ENCODE measurements at regions not wholly inside any gene's neighbourhood (a gene's known extent, or its start where the extent isn't known, plus 50 kb on each side); places are given as distances from the start of the nearest gene placed in this dataset.

GRCh38 chr22:23513133-23513532, 67.0 kb downstream of the IGLL1 start:
- WGBS = 88% methylated on average over 15 of the region's 15 CpGs
- no peak overlapping the region for H3K4me3 ChIP-seq (ENCODE audit: low read length)
- H3K36me3 ChIP-seq (ENCODE audit: insufficient read depth, low read length) = no peaks in the 10 kb centered on the region
- H3K9me3 ChIP-seq (ENCODE audit: insufficient read depth, low read depth, low read length) = no peaks in the 10 kb centered on the region
- peaks cover 12% of the 10 kb centered on the region; the same call in 1 of the 2 replicates for H3K27me3 ChIP-seq (ENCODE audit: insufficient read depth, low read length)
- H3K9ac ChIP-seq (ENCODE audit: low read depth, low read length) = no peak overlapping the region
- H3K27ac ChIP-seq (ENCODE audit: low read depth, low read length) = no peak overlapping the region
- H3K4me1 ChIP-seq (ENCODE audit: insufficient read depth, low read length) = no peaks in the 10 kb centered on the region

DNA sequence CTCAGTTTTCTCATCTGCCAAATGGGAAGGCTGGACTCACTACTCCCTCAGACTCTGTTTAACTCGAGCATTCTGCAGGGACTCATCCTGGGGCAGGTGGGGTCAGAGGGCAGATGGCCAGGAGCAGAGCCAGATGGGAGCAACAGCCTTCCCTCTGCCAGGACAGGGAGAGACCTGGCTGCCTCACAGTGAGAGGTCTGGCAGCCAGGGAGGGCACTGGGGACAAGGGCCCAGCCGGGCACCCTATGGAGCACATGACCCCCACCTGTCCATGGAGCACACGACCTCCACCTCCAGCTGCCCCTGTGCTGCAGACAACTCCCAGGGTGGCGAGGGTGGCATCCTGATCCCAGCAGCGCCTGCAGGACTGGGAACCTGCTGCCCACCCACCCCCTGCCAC, 67.4 kb downstream of the IGLL1 start:
- H3K27me3 ChIP-seq (ENCODE audit: insufficient read depth, low read length) = peaks cover 12% of the 10 kb centered on the region; the same call in 1 of the 2 replicates
- H3K4me1 ChIP-seq (ENCODE audit: insufficient read depth, low read length) = no peaks in the 10 kb centered on the region
- H3K9me3 ChIP-seq (ENCODE audit: insufficient read depth, low read depth, low read length) = no peaks in the 10 kb centered on the region
- 87% methylated on average over 5 of the region's 5 CpGs for WGBS
- H3K9ac ChIP-seq (ENCODE audit: low read depth, low read length) = no peak overlapping the region
- no peak overlapping the region for H3K4me3 ChIP-seq (ENCODE audit: low read length)
- no peaks in the 10 kb centered on the region for H3K36me3 ChIP-seq (ENCODE audit: insufficient read depth, low read length)
- no peak overlapping the region for H3K27ac ChIP-seq (ENCODE audit: low read depth, low read length)

DNA sequence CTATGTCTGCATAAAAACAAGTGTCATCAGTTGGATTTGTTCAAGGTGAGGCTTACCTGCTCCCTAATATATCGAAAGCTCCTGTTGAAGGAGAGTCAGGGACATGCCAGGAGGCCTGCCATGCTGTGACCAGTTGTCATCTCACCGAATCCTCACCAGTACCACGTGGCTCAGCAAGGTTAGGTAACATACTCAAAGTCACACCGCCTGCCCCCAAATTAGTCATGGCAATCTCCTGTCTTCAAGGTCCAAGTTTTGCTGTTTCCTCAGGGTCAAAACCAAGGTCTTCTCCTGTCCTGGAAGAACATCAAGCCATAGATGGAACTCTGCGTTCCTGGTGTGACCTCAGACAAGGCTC, 67.8 kb downstream of the IGLL1 start:
- H3K27me3 ChIP-seq (ENCODE audit: insufficient read depth, low read length) = peaks cover 12% of the 10 kb centered on the region; the same call in 1 of the 2 replicates
- H3K9ac ChIP-seq (ENCODE audit: low read depth, low read length) = no peak overlapping the region
- no peaks in the 10 kb centered on the region for H3K4me1 ChIP-seq (ENCODE audit: insufficient read depth, low read length)
- WGBS = 91% methylated on average over 5 of the region's 5 CpGs
- H3K36me3 ChIP-seq (ENCODE audit: insufficient read depth, low read length) = no peaks in the 10 kb centered on the region
- H3K9me3 ChIP-seq (ENCODE audit: insufficient read depth, low read depth, low read length) = no peaks in the 10 kb centered on the region
- no peak overlapping the region for H3K27ac ChIP-seq (ENCODE audit: low read depth, low read length)
- no peak overlapping the region for H3K4me3 ChIP-seq (ENCODE audit: low read length)

GRCh38 chr22:23511627-23512347, 68.3 kb downstream of the IGLL1 start:
- no peak overlapping the region for H3K9ac ChIP-seq (ENCODE audit: low read depth, low read length)
- no peaks in the 10 kb centered on the region for H3K36me3 ChIP-seq (ENCODE audit: insufficient read depth, low read length)
- no peaks in the 10 kb centered on the region for H3K9me3 ChIP-seq (ENCODE audit: insufficient read depth, low read depth, low read length)
- H3K4me1 ChIP-seq (ENCODE audit: insufficient read depth, low read length) = no peaks in the 10 kb centered on the region
- H3K27me3 ChIP-seq (ENCODE audit: insufficient read depth, low read length) = peaks cover 12% of the 10 kb centered on the region; the same call in 1 of the 2 replicates
- H3K4me3 ChIP-seq (ENCODE audit: low read length) = no peak overlapping the region
- WGBS = 85% methylated on average over 18 of the region's 19 CpGs
- no peak overlapping the region for H3K27ac ChIP-seq (ENCODE audit: low read depth, low read length)

DNA sequence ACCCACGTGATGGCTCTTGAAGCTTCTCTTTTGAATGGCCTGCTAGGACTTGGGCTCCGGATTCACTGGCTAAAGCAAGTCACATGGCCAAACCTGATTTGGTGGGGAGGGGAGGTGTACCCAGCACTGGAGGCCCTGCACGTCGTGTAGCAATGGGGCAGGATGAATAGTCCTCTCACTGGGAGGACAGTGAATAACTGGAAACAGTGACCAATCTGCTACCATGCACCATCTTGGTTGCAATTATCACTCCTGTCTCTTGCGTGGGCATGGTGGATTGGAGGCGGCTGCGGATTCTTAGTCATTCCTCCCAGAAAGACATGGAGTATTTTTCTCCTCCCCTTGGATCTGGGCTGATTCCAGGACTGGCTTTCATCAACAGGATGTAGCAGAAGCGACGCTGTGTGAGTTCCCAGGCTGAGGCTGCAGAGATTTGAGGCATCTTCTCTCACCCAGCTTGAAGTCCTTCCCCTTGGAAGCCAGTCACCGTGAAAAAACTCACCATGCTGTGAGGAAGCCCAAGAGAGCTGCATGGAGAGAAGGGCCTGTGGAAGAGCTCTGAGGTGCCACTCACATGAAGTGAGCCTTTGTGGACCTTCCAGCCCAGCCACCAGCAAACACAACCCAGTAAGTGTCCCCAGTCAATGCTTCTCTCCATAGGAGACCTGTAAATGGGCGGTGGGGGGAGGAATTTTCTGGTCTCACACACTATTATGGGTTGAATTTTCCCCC, 70.4 kb downstream of the IGLL1 start:
- WGBS = 67% methylated on average over 10 of the region's 11 CpGs
- no peaks in the 10 kb centered on the region for H3K9me3 ChIP-seq (ENCODE audit: insufficient read depth, low read depth, low read length)
- H3K4me1 ChIP-seq (ENCODE audit: insufficient read depth, low read length) = no peaks in the 10 kb centered on the region
- no peaks in the 10 kb centered on the region for H3K36me3 ChIP-seq (ENCODE audit: insufficient read depth, low read length)
- H3K27ac ChIP-seq (ENCODE audit: low read depth, low read length) = no peak overlapping the region
- no peak overlapping the region for H3K4me3 ChIP-seq (ENCODE audit: low read length)
- no peak overlapping the region for H3K9ac ChIP-seq (ENCODE audit: low read depth, low read length)
- H3K27me3 ChIP-seq (ENCODE audit: insufficient read depth, low read length) = peaks cover 12% of the 10 kb centered on the region; the same call in 1 of the 2 replicates

DNA sequence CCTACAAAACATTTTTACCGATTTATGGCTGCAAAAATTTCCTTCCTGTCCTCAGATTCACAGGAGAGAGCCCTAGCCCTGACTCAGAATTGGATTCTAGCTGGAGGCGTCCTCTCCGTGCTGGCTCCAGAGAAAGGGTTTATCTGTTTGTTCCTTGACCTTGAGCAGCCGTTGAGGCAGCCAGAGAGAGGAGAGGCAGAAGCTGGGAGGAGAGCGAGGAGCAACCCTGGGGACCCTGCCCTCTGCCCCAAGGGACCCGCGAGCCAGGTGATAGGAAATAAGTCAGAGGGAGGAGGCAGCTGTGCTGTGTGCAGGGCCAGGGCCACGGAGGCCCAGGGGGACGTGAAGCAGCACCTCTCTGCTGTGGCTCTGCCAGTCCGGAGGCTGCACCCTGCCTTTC, 75.6 kb downstream of the IGLL1 start:
- Histone ChIP-seq H3K36me3 (ENCODE audit: insufficient read depth, low read length) (no peaks in the 10 kb centered on the region), H3K4me1 (ENCODE audit: insufficient read depth, low read length) (no peaks in the 10 kb centered on the region), H3K27me3 (ENCODE audit: insufficient read depth, low read length) (peaks cover 5% of the 10 kb centered on the region; the same call in 1 of the 2 replicates), H3K9me3 (ENCODE audit: insufficient read depth, low read depth, low read length) (no peaks in the 10 kb centered on the region), H3K4me3 (ENCODE audit: low read length) (no peak overlapping the region), H3K9ac (ENCODE audit: low read depth, low read length) (no peak overlapping the region), H3K27ac (ENCODE audit: low read depth, low read length) (no peak overlapping the region)
- 83% methylated on average over 10 of the region's 10 CpGs for WGBS

GRCh38 chr22:23503736-23504440, 76.2 kb downstream of the IGLL1 start:
- Histone ChIP-seq H3K36me3 (ENCODE audit: insufficient read depth, low read length) (no peaks in the 10 kb centered on the region), H3K27ac (ENCODE audit: low read depth, low read length) (no peak overlapping the region), H3K9me3 (ENCODE audit: insufficient read depth, low read depth, low read length) (no peaks in the 10 kb centered on the region), H3K27me3 (ENCODE audit: insufficient read depth, low read length) (peaks cover 3% of the 10 kb centered on the region; the same call in 1 of the 2 replicates), H3K9ac (ENCODE audit: low read depth, low read length) (no peak overlapping the region), H3K4me1 (ENCODE audit: insufficient read depth, low read length) (no peaks in the 10 kb centered on the region), H3K4me3 (ENCODE audit: low read length) (no peak overlapping the region)
- 91% methylated on average over 15 of the region's 15 CpGs for WGBS

- Histone ChIP-seq H3K4me1 (ENCODE audit: insufficient read depth, low read length) (no peaks in the 10 kb centered on the region), H3K4me3 (ENCODE audit: low read length) (no peak overlapping the region), H3K36me3 (ENCODE audit: insufficient read depth, low read length) (no peaks in the 10 kb centered on the region), H3K27ac (ENCODE audit: low read depth, low read length) (no peak overlapping the region), H3K9me3 (ENCODE audit: insufficient read depth, low read depth, low read length) (no peaks in the 10 kb centered on the region), H3K9ac (ENCODE audit: low read depth, low read length) (no peak overlapping the region), H3K27me3 (ENCODE audit: insufficient read depth, low read length) (no peaks in the 10 kb centered on the region)
- WGBS = 95% methylated on average over 5 of the region's 5 CpGs
Observed at GRCh38 chr22:23503142-23503541, 76.9 kb downstream of the IGLL1 start.

GRCh38 chr22:23501708-23502107, 78.4 kb downstream of the IGLL1 start:
- WGBS = 84% methylated on average over 10 of the region's 12 CpGs
- no peak overlapping the region for H3K27ac ChIP-seq (ENCODE audit: low read depth, low read length)

DNA sequence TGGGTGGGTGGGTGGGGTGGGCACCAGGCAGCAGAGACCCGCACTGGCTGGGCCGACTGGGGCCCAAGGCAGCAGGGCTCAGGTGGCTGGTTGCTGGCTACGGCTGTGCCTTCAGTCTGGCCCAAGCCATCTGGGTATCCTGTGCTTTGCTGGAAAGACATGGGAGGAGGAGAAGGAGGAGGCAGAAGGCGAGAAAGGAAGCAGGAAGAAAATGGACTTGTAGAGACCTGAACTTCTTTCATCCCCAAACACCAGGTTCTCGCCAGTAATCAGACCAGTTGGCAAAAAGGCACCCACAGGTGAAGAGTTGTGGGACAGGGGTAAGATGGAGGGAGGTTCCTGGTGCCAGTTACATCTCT, 78.8 kb downstream of the IGLL1 start:
- H3K27me3 ChIP-seq (ENCODE audit: insufficient read depth, low read length) = no peaks in the 10 kb centered on the region
- no peaks in the 10 kb centered on the region for H3K36me3 ChIP-seq (ENCODE audit: insufficient read depth, low read length)
- no peak overlapping the region for H3K27ac ChIP-seq (ENCODE audit: low read depth, low read length)
- no peaks in the 10 kb centered on the region for H3K4me1 ChIP-seq (ENCODE audit: insufficient read depth, low read length)
- no peaks in the 10 kb centered on the region for H3K9me3 ChIP-seq (ENCODE audit: insufficient read depth, low read depth, low read length)
- 82% methylated on average over 5 of the region's 5 CpGs for WGBS
- H3K4me3 ChIP-seq (ENCODE audit: low read length) = no peak overlapping the region
- H3K9ac ChIP-seq (ENCODE audit: low read depth, low read length) = no peak overlapping the region

More at GRCh38 chr22:23501708-23502107, 78.4 kb downstream of the IGLL1 start:
- H3K4me1 ChIP-seq (ENCODE audit: insufficient read depth, low read length) = no peaks in the 10 kb centered on the region
- no peak overlapping the region for H3K4me3 ChIP-seq (ENCODE audit: low read length)
- H3K9ac ChIP-seq (ENCODE audit: low read depth, low read length) = no peak overlapping the region
- H3K27me3 ChIP-seq (ENCODE audit: insufficient read depth, low read length) = no peaks in the 10 kb centered on the region
- H3K36me3 ChIP-seq (ENCODE audit: insufficient read depth, low read length) = no peaks in the 10 kb centered on the region
- no peaks in the 10 kb centered on the region for H3K9me3 ChIP-seq (ENCODE audit: insufficient read depth, low read depth, low read length)
